B cell (primary cell): ENCODE measurements at regions not wholly inside any gene's neighbourhood (a gene's known extent, or its start where the extent isn't known, plus 50 kb on each side); places are given as distances from the start of the nearest gene placed in this dataset.

ENCODE experiments used
- ATAC-seq: fragments of 200-7000 bp; cut with Tn5 transposase; one replicate; pipeline ENCODE4 v1.10.0; 2021; ENCODE audit warnings: low read depth, mild to moderate bottlenecking, moderate number of reproducible peaks, moderate library complexity
- CTCF ChIA-PET: fragments of 350-600 bp; sonication (Branson Sonifier 250); formaldehyde crosslinking; loops from one replicate; lab custom pipeline; 2021; ENCODE audit warnings: antibody characterized with exemption, inconsistent platforms; lab: Charles Lee
- POLR2A ChIA-PET: fragments of 350-600 bp; sonication (Branson Sonifier 250); formaldehyde crosslinking; loops from one replicate; lab custom pipeline; 2021; ENCODE audit warnings: antibody characterized with exemption; lab: Charles Lee
- DNase-seq: peaks from one replicate; pipeline ENCODE4 v3.0.0; 2013
- H2AFZ ChIP-seq: 2 replicates; pipeline ENCODE4 v1.6.1; 2012; ENCODE audit warnings: mild to moderate bottlenecking, low read depth, low read length; ENCODE audit not compliant: insufficient read depth, poor library complexity, severe bottlenecking
- H3K27ac ChIP-seq, 2 donors: 1 replicate in 1 of 2; 2 replicates in 1 of 2; pipeline ENCODE4 v1.5.1; 2012 to 2013; ENCODE audit warnings: low read length in 2 of 2, mild to moderate bottlenecking in 2 of 2, moderate library complexity in 1 of 2
- H3K27me3 ChIP-seq, 4 experiments: fragments of 200-600 bp in 1 of 4; sonication (generic) in 1 of 4; replicated peaks in 1 of 4; 1 replicate in 2 of 4; 2 replicates in 2 of 4; pipeline versions ENCODE4 v1.6.1 to v1.7.0; 2013 to 2016; ENCODE audit warnings: low read length in 3 of 4, mild to moderate bottlenecking in 2 of 4, mixed read lengths in 1 of 4, moderate library complexity in 1 of 4; ENCODE audit not compliant: insufficient read depth in 4 of 4, control insufficient read depth in 3 of 4; ENCODE audit errors: control extremely low read depth in 1 of 4
- H3K36me3 ChIP-seq, 2 experiments: replicated peaks in 1 of 2; 1 replicate in 1 of 2; 2 replicates in 1 of 2; pipeline versions ENCODE4 v1.6.1 to v1.7.1; 2013; ENCODE audit warnings: low read length in 1 of 2; ENCODE audit not compliant: insufficient read depth in 2 of 2, control insufficient read depth in 1 of 2; ENCODE audit errors: control extremely low read depth in 1 of 2, extremely low read depth in 1 of 2
- H3K4me1 ChIP-seq, 2 donors: fragments of 200-600 bp in 1 of 2; sonication (generic) in 1 of 2; 1 replicate in 1 of 2; 2 replicates in 1 of 2; pipeline versions ENCODE4 v1.5.1 to v1.6.1; 2013 to 2017; ENCODE audit warnings: low read length in 2 of 2; ENCODE audit not compliant: control insufficient read depth in 2 of 2, insufficient read depth in 2 of 2
- H3K4me2 ChIP-seq: replicated peaks from 2 replicates; pipeline ENCODE3; 2012; ENCODE audit warnings: mild to moderate bottlenecking, low read depth, low read length; ENCODE audit not compliant: poor library complexity, severe bottlenecking
- H3K4me3 ChIP-seq, 5 experiments: fragments of 200-600 bp in 1 of 5; sonication (generic) in 1 of 5; 1 replicate in 3 of 5; 2 replicates in 2 of 5; pipeline versions ENCODE4 v1.5.1 to v1.7.0; 2011 to 2016; ENCODE audit warnings: low read length in 4 of 5, mild to moderate bottlenecking in 4 of 5, low read depth in 2 of 5, control low read depth in 1 of 5, moderate library complexity in 1 of 5; ENCODE audit not compliant: insufficient read depth in 1 of 5; ENCODE audit errors: control extremely low read depth in 1 of 5, extremely low read depth in 1 of 5
- H3K79me2 ChIP-seq: fragments of 200-600 bp; sonication (generic); one replicate; pipeline ENCODE4 v1.6.0; 2016; ENCODE audit warnings: low read length; ENCODE audit not compliant: control insufficient read depth, insufficient read depth
- H3K9ac ChIP-seq: fragments of 200-600 bp; sonication (generic); 2 replicates; pipeline ENCODE4 v1.6.1; 2017; ENCODE audit warnings: mild to moderate bottlenecking, low read length, moderate library complexity
- H3K9me3 ChIP-seq, 3 donors: one replicate each; pipeline versions ENCODE4 v1.6.1 to v1.7.1; 2013; ENCODE audit warnings: low read length in 2 of 3; ENCODE audit not compliant: control insufficient read depth in 2 of 3, insufficient read depth in 1 of 3; ENCODE audit errors: control extremely low read depth in 1 of 3
- H4K20me1 ChIP-seq: 2 replicates; pipeline ENCODE4 v1.6.0; 2012; ENCODE audit warnings: mild to moderate bottlenecking, low read length; ENCODE audit not compliant: insufficient read depth, control insufficient read depth, poor library complexity, severe bottlenecking
- H3K27ac Mint-ChIP-seq: one replicate; pipeline ENCODE4 v1.8.0; 2021; ENCODE audit warnings: mixed read lengths
- H3K27me3 Mint-ChIP-seq: one replicate; pipeline ENCODE4 v1.8.0; 2021; ENCODE audit warnings: mixed read lengths
- H3K4me1 Mint-ChIP-seq: one replicate; pipeline ENCODE4 v1.8.0; 2021; ENCODE audit warnings: mixed read lengths
- H3K4me3 Mint-ChIP-seq: one replicate; pipeline ENCODE4 v1.8.0; 2021; ENCODE audit warnings: mixed read lengths
- H3K9me3 Mint-ChIP-seq: one replicate; pipeline ENCODE4 v1.8.0; 2022; ENCODE audit warnings: mixed read lengths; ENCODE audit not compliant: insufficient read depth
- EZH2 ChIP-seq: IDR thresholded peaks from 2 replicates; pipeline ENCODE4 v1.6.1; 2012; ENCODE audit warnings: borderline replicate concordance, low read depth, mild to moderate bottlenecking, moderate library complexity, low read length; ENCODE audit not compliant: insufficient read depth, poor library complexity, severe bottlenecking
- WGBS: methylation state at CpG from one replicate; pipeline ENCODE4 v1.1.5; 2013; ENCODE audit warnings: missing lambda C conversion rate; ENCODE audit not compliant: insufficient coverage; 5-methylcytosine and 5-hydroxymethylcytosine counted together
- intact Hi-C: fragments of 100-400 bp; cut with micrococcal nuclease; formaldehyde crosslinking; loops from one replicate; pipeline ENCODE4 v1.10.0; 2022
- TF ChIP-seq, protein P1 (sequence below): fragments of 200-600 bp; IDR thresholded peaks from one replicate; pipeline ENCODE4 v1.8.0; 2022; ENCODE audit warnings: antibody characterized with exemption, mild to moderate bottlenecking

DNA sequence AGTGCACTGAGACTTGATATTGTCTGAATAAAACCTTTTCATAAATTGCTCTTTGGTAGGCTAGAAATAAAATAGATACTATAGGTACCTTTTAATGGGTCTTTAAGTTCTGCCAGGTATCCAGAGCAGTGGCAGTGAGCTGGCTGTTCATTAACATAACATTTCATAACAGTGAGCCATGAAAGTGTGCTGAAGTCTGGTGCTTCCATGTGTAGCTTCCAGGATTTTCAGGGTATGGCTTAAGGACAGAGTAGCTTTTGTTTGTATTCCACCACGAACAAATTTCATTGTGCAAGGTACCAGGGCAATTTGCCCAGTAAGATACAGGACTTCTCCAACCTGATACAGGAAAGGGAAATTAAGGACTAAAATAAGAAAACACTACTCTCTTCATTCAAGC is 124.7 kb upstream of the NANOGP8 start:
- intact Hi-C loops: no loop called here
- no peaks in the 10 kb centered on the region for H3K4me1 Mint-ChIP-seq
- no peak overlapping the region for H3K4me3 ChIP-seq
- ChIA-PET CTCF (no interaction called here), POLR2A (no interaction called here)
- H3K9me3 Mint-ChIP-seq: no peaks in the 10 kb centered on the region
- H3K27ac Mint-ChIP-seq: no peak overlapping the region
- no peaks in the 10 kb centered on the region for H3K4me1 ChIP-seq
- no peaks in the 10 kb centered on the region for H3K27me3 ChIP-seq
- TF ChIP-seq, protein P1, sequence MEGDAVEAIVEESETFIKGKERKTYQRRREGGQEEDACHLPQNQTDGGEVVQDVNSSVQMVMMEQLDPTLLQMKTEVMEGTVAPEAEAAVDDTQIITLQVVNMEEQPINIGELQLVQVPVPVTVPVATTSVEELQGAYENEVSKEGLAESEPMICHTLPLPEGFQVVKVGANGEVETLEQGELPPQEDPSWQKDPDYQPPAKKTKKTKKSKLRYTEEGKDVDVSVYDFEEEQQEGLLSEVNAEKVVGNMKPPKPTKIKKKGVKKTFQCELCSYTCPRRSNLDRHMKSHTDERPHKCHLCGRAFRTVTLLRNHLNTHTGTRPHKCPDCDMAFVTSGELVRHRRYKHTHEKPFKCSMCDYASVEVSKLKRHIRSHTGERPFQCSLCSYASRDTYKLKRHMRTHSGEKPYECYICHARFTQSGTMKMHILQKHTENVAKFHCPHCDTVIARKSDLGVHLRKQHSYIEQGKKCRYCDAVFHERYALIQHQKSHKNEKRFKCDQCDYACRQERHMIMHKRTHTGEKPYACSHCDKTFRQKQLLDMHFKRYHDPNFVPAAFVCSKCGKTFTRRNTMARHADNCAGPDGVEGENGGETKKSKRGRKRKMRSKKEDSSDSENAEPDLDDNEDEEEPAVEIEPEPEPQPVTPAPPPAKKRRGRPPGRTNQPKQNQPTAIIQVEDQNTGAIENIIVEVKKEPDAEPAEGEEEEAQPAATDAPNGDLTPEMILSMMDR: no peak
- TF ChIP-seq EZH2: no peak
- DNase-seq (no peak), ATAC-seq (no peak)
- no peaks in the 10 kb centered on the region for H3K79me2 ChIP-seq
- no CpG with 5 or more reads among the region's 1 CpG for whole genome bisulfite sequencing
- H3K9ac ChIP-seq: no peak overlapping the region
- peaks cover 0 to 2% (median 0%) of the 10 kb centered on the region in 3 donors for H3K9me3 ChIP-seq
- no peak overlapping the region for H3K4me2 ChIP-seq
- no peak overlapping the region for H3K4me3 Mint-ChIP-seq
- no peak overlapping the region for H3K27ac ChIP-seq
- no peaks in the 10 kb centered on the region for H4K20me1 ChIP-seq
- no peaks in the 10 kb centered on the region for H3K36me3 ChIP-seq
- no peak overlapping the region for H2AFZ ChIP-seq
- H3K27me3 Mint-ChIP-seq: no peaks in the 10 kb centered on the region

DNA sequence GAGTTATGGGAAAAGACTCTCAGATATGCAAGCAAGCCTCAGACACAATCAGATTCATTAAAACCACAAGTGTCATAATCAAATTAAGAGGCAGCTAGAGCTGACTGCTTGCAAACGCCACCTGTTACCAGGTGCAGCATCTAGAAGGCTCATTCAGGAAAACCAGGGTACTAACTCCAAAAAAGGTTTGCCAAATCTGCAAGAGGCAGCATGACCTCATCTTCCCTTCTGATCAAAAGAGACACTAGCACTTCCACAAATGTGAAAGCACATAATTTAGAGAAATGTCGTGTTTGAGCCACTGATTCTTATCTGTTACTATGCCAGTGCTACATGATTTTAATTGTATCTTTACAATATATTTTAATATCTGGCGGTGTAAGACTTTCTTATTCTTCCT is 123.3 kb upstream of the NANOGP8 start:
- Mint-ChIP-seq H3K4me3 (no peak overlapping the region), H3K27ac (no peak overlapping the region), H3K9me3 (no peaks in the 10 kb centered on the region), H3K27me3 (no peaks in the 10 kb centered on the region), H3K4me1 (no peaks in the 10 kb centered on the region)
- intact Hi-C loops: no loop called here
- Histone ChIP-seq H2AFZ (no peak overlapping the region), H3K4me3 (no peak overlapping the region), H3K27ac (no peak overlapping the region), H4K20me1 (no peaks in the 10 kb centered on the region), H3K79me2 (no peaks in the 10 kb centered on the region), H3K36me3 (no peaks in the 10 kb centered on the region), H3K4me1 (no peaks in the 10 kb centered on the region), H3K9me3 (peaks cover 0 to 2% (median 0%) of the 10 kb centered on the region in 3 donors), H3K9ac (no peak overlapping the region), H3K27me3 (no peaks in the 10 kb centered on the region), H3K4me2 (no peak overlapping the region)
- CTCF ChIA-PET: no interaction called here
- no peak for DNase-seq
- TF ChIP-seq, protein P1: no peak
- no peak for TF ChIP-seq EZH2
- no CpG with 5 or more reads among the region's 3 CpGs for WGBS
- no peak for ATAC-seq
- POLR2A ChIA-PET: no interaction called here
